K562 (cell line): ENCODE measurements at regions not wholly inside any gene's neighbourhood (a gene's known extent, or its start where the extent isn't known, plus 50 kb on each side); places are given as distances from the start of the nearest gene placed in this dataset.

Experiments
- DACH1 ChIP-seq: fragments of 450-650 bp; IDR thresholded peaks from 2 replicates; pipeline ENCODE4 v1.6.1; 2018; ENCODE audit not compliant: partially characterized antibody
- TCF3 ChIP-seq: sonication (generic); formaldehyde crosslinking; IDR thresholded peaks from 2 replicates; pipeline ENCODE4 v1.4.0; 2020; ENCODE audit warnings: mild to moderate bottlenecking, missing genetic modification reagents

DNA sequence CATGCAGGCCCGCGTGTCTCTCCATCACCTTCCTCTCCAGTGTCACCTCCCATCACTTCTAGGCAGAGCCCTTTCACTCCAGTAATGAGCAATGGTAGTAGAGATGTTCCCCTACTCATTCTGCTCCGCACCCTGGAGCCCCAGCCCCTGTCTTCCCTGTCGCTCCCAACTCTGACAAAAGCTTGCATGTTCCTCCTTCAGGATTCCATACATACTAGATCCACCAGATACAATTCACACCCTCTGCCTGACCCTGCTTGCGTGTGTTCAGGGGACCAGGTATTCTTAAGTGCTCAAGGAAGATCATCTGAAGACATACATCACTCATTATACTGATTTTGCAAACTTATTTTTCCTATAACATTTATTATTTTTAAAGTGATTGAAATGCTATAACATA is 222.7 kb downstream of the SNX19 start:
- TF ChIP-seq DACH1 (no peak), TCF3 (CRISPR knock-in tag) (no peak)
